ENCODE measurements at regions not wholly inside any gene's neighbourhood (a gene's known extent, or its start where the extent isn't known, plus 50 kb on each side); places are given as distances from the start of the nearest gene placed in this dataset.
A peak's percentile ranks its signal among the peaks of the same experiment; 100 is the strongest.

DNA sequence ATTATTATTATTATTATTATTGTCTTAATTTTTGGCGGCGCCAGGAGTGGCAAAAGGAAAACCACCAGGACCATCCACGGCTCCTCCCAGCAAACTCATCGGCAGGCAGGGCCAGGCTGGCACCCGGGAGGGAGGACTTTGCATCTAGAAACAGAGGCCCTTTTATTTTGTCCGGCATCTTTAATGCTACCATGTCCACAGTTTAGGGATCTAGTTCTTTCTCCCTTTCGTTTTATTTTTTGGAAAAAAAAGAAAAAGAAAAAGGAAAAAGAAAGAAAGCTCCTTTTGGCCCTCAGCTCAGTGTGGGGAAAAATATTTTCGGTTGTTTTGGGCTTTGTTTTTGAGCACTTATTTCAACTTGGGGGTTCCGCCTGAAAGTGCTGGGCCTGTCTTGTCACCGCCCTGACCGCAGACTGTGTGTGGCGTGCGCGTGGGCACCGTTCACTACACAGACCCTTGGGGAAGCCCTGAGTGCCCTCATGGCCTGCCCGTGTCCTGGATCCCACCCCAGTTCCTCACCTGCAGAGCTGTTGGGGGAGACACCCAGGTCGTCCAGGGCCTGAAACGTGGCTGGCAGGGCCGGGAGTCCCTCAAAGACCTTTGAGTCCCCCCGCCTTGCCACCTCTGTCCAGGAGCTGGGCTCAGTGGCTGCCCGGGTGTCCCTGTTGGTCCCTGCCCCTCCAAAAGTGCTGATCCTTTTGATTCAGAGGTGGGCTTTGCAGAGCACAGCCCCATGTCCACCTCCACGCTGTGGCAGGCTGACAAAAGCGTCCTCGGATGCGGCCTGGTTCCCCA is 69.1 kb upstream of the PPARA start:
- Mint-ChIP-seq H3K27ac (no peak overlapping the region), H3K36me3 (ENCODE audit: low read depth) (peaks cover 3% of the 10 kb centered on the region), H3K4me3 (no peak overlapping the region), H3K9me3 (no peaks in the 10 kb centered on the region), H3K4me1 (ENCODE audit: low read depth) (peaks cover 7% of the 10 kb centered on the region), H3K27me3 (no peaks in the 10 kb centered on the region)
- DNase-seq = no peak

DNA sequence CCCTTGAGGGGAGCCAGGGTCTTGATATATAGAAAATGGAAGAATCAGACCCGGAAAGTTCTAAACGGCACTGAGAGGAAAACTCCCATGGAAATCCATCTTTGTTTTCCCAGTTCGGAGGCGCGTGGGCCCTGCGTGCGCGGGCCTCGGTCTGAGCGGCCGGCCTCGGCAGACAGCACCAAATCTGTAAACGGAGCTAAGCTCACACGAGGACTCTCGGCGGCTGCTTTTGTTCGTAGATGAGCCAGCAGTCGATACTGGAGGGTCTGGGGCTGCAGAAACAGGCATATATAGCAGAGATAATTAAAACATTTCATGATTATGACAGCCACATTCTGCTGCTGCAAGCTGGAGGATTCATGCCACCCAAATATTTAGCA is 68.5 kb upstream of the PPARA start:
- Mint-ChIP-seq H3K27me3 (no peaks in the 10 kb centered on the region), H3K27ac (no peak overlapping the region), H3K36me3 (ENCODE audit: low read depth) (peaks cover under 1% of the 10 kb centered on the region), H3K9me3 (no peaks in the 10 kb centered on the region), H3K4me3 (no peak overlapping the region), H3K4me1 (ENCODE audit: low read depth) (peaks cover 7% of the 10 kb centered on the region)
- DNase-seq = no peak

DNA sequence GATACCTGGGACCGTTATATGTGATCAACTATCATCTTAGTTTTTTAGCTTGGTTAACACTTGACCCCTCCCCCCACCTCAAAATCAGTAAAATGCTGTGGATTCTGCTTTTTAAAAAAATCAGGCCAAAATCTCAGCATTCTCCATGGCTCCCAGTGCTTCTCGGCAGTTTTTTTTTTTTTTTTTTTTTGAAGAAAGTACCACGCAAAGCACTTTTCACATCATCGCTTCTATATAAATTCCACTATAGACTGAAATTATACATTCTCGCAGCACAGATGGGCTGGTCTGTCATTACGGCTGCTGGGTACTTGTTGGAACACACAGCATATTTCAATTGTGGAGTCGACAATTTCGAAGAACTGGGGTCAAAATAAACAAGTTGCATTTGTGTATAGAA is 67.7 kb upstream of the PPARA start:
- Mint-ChIP-seq H3K27me3 (no peaks in the 10 kb centered on the region), H3K36me3 (ENCODE audit: low read depth) (peaks cover 3% of the 10 kb centered on the region), H3K9me3 (no peaks in the 10 kb centered on the region), H3K4me1 (ENCODE audit: low read depth) (peaks cover 7% of the 10 kb centered on the region), H3K27ac (no peak overlapping the region), H3K4me3 (no peak overlapping the region)
- DNase-seq = no peak

DNA sequence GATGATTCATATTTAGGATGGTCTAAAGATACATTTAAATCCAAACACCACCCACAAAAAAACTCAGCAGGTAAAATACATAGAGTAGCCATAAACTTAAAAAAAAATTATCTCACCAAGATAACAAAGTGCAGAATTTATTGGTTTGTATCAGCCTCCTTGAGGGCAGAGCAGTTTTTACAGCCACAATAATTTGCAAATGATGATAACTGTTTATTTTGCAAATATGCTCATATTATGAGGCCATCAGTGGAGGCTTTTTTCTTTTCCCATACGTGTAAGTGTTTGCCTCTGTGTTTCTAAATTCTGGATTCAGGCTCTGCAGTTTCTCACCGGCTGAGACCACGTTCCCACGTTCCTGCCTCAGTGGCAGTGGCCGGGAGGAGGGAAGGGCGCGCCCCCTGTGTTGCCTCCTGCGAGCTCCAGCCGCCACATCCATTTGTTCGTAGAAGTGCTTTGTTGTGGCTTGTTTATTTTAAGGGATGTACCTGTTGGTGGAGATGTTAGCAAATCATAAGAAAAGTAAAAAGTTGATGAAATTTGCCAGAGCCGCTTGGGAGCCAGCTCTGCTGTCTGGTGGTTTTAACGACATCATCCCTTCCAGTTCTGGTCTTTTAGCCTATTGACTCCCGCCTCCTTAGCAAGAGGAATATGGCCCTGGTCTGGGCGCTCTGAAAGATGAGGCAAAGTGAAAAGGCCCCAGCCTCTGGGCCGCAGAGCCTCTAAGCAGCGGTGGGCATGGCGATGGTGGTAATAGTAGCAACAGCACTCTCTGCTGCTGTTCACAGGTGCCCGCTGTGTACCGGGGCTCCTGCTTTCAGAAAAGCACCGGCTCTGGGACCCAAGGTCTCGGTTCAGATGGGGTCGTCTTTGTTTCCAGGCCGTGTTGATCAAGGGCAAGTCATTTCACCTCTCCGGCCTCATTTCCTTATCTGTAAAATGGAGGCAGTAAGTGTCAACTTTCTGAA is 66.7 kb upstream of the PPARA start:
- H3K9me3 Mint-ChIP-seq = no peaks in the 10 kb centered on the region
- H3K27ac Mint-ChIP-seq = peak overlapping the region; percentile 52
- no peak overlapping the region for H3K4me3 Mint-ChIP-seq
- H3K4me1 Mint-ChIP-seq (ENCODE audit: low read depth) = peaks cover 7% of the 10 kb centered on the region
- peaks cover 3% of the 10 kb centered on the region for H3K36me3 Mint-ChIP-seq (ENCODE audit: low read depth)
- DNase-seq = no peak
- H3K27me3 Mint-ChIP-seq = no peaks in the 10 kb centered on the region

DNA sequence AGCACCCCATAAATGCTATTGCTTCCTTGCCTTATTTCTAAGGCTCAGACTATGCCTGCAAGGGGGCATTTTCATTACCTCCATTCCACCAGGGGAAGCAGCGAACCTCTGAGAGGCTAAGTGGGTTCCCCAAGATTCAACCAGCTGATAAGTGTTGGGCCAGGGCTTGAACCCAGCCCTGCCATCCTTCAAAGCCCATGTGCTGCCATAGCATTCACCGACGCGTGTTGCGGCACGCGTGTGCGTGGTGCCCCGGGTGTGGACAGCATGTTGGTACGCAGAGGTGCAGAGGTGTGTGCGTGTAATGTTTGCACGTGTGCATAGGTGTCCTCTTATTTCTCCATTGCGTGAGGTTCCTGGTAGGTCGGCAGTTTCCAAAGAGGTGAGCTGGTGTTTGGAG is 66.0 kb upstream of the PPARA start:
- H3K27ac Mint-ChIP-seq = no peak overlapping the region
- no peaks in the 10 kb centered on the region for H3K9me3 Mint-ChIP-seq
- DNase-seq = no peak
- H3K36me3 Mint-ChIP-seq (ENCODE audit: low read depth) = peaks cover 3% of the 10 kb centered on the region
- no peaks in the 10 kb centered on the region for H3K27me3 Mint-ChIP-seq
- peaks cover 7% of the 10 kb centered on the region for H3K4me1 Mint-ChIP-seq (ENCODE audit: low read depth)
- no peak overlapping the region for H3K4me3 Mint-ChIP-seq

DNA sequence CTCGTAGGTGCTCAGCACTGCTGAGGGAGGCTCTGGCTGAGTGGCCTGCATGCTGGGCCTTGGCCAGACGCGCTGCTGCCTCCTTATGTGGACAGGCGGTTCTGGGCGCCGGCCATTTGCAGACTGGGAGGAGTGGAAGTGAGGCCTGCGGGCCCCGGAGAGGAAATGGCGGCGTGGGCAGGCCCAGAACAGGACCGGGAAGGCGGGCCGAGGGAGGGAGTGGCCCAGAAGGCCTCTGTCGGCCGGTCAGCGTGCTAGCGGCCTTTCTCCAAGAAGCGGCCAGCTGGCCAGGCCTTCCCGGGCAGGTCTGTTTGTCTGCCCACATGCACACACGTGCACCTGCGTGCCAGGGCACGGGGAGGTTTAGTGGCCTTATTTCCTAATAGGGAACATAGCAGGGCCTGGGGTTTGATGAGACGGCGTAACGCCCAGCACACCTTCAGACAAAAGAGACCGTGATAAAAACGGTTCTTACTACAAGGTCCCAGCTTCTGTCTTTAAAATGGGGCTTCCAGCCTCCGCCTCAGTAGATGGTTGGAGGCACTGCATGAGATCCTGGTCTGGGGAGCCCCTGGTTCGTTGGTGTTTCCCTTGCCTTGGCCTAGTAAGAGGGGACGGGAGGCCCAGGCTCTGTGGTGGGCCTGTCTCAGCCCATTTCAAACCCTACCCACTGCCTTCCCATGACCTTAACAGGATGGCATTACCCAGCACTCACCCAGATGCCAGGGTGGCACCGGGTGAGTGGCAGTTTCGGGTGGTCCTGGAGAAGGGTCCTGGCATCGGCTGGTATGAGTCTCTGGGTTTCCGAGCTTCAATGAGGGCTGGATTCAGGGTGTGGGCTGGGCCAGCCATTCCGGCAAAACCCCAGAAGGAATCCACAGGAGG is 65.1 kb upstream of the PPARA start:
- Mint-ChIP-seq H3K9me3 (no peaks in the 10 kb centered on the region), H3K27me3 (no peaks in the 10 kb centered on the region), H3K27ac (no peak overlapping the region), H3K36me3 (ENCODE audit: low read depth) (peaks cover 3% of the 10 kb centered on the region), H3K4me1 (ENCODE audit: low read depth) (peaks cover 7% of the 10 kb centered on the region), H3K4me3 (no peak overlapping the region)
- no peak for DNase-seq

DNA sequence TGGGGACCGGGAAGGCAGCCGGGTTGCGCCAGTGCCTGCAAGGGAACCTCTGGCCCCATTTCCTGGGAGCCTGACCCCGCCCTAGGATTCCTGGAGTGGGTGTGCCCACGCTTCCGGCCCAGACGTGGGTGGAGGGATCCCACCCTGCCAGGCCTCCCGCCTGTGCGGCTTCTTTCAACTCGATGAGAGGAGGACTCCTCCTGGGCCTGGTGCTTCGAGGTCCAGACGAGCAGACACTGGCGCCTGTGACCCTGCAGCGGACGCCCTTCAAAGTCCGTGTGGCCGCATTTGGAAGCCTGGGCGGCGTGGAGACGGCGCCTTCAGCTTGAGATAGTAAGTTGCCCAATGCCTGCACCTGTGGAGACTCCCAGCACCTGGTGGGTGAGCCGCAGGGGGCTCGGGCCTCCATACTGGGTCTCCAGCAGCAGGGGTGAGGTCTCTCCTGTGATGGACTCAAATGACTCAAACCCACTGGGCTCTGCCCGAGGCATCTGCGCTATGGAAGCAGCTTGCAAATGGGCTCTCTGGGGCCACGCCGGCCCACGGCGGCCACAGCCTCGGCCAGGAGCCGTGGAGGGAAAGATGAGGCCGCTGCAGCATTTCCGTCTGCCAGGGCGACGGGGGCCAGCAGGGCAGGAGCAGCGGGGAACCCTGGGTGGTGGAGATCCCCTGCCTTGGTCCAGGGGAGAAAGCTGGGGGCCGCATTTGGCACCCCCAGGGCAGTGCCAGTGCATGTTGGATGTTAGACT is 64.3 kb upstream of the PPARA start:
- DNase-seq = no peak
- Mint-ChIP-seq H3K27ac (no peak overlapping the region), H3K4me3 (no peak overlapping the region), H3K4me1 (ENCODE audit: low read depth) (peaks cover 7% of the 10 kb centered on the region), H3K36me3 (ENCODE audit: low read depth) (peaks cover 3% of the 10 kb centered on the region), H3K9me3 (no peaks in the 10 kb centered on the region), H3K27me3 (no peaks in the 10 kb centered on the region)

DNA sequence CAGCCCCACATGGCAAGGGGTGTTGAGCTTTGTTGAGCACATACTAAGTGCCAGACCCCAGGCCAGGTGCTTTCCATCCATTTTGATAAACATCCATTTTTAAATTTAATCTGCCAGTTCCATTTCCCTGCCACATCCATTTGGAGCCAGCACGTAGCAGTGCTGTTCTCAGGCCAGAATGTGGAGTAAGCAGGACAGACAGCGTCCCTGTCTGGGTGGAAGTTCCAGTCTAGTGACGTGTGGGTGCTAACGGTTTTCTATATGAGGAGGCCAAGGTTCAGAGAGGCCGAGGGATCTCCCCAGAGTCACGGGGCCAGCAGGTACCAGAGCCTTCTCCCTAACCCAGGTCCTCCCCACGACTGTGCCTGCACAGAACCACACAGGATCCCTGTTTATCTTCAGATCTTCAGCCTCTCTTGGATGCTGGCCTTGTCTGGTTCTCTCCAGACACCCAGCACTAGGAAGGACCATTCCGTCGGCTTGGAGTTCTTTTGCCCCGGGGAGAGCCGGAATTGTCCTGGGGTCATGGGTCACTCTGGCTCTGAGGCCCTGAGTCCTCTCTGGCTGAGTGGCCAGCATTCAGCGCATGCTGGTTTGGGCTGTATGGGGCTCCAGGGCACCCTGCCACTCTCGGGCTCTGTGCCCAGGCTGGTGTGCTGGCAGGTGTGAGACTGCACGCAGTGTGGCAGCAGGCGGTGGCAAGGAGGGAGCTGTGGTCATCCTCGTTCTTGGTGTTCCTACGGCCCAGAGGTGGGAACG is 63.6 kb upstream of the PPARA start:
- no peak overlapping the region for H3K4me3 Mint-ChIP-seq
- H3K36me3 Mint-ChIP-seq (ENCODE audit: low read depth) = peaks cover 3% of the 10 kb centered on the region
- H3K27ac Mint-ChIP-seq = no peak overlapping the region
- peaks cover 7% of the 10 kb centered on the region for H3K4me1 Mint-ChIP-seq (ENCODE audit: low read depth)
- H3K9me3 Mint-ChIP-seq = no peaks in the 10 kb centered on the region
- H3K27me3 Mint-ChIP-seq = no peaks in the 10 kb centered on the region
- DNase-seq = no peak

DNA sequence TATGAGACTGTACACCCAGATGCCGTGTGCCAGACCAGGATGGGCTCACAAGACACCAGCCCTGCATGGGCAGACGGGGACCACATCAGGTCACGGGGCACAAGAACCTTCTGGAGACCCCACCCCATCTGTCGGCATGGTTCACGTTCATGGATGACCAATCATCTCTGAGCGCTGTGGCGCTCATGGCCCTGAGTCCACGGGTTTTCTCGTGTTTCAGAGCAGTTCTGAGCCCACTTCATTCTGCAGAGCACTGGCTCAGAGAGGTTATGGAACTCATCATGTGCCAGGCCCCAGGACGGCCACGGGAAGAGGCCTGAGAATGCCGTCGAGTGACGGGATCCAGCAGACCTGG is 63.0 kb upstream of the PPARA start:
- Mint-ChIP-seq H3K36me3 (ENCODE audit: low read depth) (peaks cover 3% of the 10 kb centered on the region), H3K27me3 (no peaks in the 10 kb centered on the region), H3K27ac (no peak overlapping the region), H3K4me3 (no peak overlapping the region), H3K9me3 (no peaks in the 10 kb centered on the region), H3K4me1 (ENCODE audit: low read depth) (peaks cover 7% of the 10 kb centered on the region)
- no peak for DNase-seq

DNA sequence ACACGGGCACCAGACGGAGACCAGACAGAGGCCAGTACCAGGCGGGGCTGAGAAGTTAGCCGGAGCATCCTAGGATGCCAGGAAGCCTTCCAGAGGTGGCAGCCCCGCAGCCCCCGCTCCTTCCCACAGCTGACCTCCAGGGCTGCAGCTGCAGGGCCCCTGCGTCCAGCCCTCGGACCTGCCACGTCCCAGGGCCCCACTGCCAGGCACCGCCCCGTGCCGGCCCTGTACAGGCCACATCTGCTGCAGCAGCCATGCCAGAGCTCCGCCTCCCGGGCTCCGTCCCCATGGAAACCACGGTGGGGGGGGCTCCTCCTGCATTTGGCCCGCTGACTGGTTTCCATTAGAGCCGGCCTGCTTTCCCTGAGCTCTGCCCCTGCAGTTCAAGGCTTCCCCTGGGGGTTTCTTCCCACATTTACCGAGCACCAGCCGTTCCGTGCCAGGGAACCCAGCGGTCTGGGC is 62.5 kb upstream of the PPARA start:
- DNase-seq = no peak
- Mint-ChIP-seq H3K4me1 (ENCODE audit: low read depth) (peaks cover 5% of the 10 kb centered on the region), H3K9me3 (no peaks in the 10 kb centered on the region), H3K27me3 (no peaks in the 10 kb centered on the region), H3K27ac (no peak overlapping the region), H3K36me3 (ENCODE audit: low read depth) (peaks cover 3% of the 10 kb centered on the region), H3K4me3 (no peak overlapping the region)

DNA sequence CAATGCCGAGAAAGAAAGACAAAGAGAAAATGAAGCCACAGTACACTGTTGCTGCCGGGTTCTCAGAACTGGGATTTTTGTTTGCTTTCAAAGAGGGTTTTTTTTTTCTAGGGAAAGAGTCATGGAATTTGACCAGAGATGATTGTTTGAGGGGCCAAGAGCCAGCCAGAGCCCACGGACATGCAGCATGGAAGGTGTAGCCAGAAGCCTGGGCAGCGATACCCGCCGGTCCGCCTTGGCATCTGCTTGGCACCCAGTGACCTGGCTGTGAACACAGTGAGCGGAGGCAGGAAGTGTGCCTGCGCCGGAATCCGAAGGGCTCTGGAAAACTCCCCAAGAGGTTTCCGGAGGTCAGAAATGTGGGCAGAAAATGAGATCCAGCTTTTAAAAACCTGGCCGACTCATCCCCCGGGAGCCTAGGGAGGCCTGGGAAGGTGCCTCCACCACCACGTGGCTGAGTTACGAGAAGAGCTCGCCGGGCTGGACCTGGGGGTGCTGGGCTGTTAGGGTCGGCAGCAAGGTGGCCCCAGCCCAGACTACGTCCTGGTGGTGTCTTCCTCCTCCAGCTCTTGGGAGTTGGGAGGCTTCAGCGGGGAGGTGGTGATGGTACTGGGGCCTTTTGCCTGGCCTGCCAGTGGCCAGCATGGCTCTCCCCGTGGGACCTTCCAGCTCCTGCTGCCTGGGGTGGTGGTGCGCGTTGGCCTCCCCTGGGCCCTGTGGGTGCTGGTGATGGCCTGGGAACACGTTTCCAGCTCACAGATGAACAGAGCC is 61.6 kb upstream of the PPARA start:
- H3K27ac Mint-ChIP-seq = no peak overlapping the region
- no peaks in the 10 kb centered on the region for H3K27me3 Mint-ChIP-seq
- DNase-seq = no peak
- no peak overlapping the region for H3K4me3 Mint-ChIP-seq
- H3K36me3 Mint-ChIP-seq (ENCODE audit: low read depth) = peaks cover 3% of the 10 kb centered on the region
- H3K4me1 Mint-ChIP-seq (ENCODE audit: low read depth) = no peaks in the 10 kb centered on the region
- H3K9me3 Mint-ChIP-seq = no peaks in the 10 kb centered on the region

DNA sequence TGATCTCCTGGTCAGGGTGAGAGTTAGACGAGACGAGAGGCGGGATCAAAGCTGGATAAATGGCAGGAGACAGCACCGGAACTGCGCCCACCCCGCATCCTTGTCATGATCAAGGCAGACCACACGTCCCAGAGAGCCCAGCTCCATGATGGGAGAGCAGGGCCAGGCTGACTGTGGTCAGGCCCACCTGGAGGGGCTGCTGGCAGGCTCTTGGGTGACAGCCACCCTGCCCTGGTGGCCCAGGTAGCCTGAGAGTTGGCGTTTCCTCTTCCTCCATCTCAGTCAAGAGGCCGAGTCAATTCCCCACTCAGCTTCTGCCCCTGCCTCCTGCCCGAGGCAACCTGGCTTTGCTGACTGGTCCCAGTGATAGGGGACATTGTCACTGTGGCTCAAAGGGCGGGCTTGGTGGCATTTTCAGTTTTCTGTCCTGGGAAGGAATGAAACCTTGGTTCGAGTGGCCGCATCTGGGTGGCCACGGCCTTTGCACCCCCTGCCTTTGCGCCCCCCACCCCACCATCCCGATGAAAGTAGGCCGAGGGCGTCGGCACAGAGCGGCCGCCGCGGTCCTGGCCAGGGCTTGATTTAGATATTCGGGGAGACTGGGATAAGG is 60.8 kb upstream of the PPARA start:
- H3K27ac Mint-ChIP-seq = no peak overlapping the region
- H3K9me3 Mint-ChIP-seq = no peaks in the 10 kb centered on the region
- DNase-seq = no peak
- no peak overlapping the region for H3K4me3 Mint-ChIP-seq
- H3K27me3 Mint-ChIP-seq = no peaks in the 10 kb centered on the region
- peaks cover 3% of the 10 kb centered on the region for H3K36me3 Mint-ChIP-seq (ENCODE audit: low read depth)
- H3K4me1 Mint-ChIP-seq (ENCODE audit: low read depth) = no peaks in the 10 kb centered on the region

Measured in activated T-cell treated with anti-CD3 and anti-CD28 coated beads, Interleukin-2, amount 50 U/mL, for 24 hours (primary cell).